Fibroblast of lung (primary cell): ENCODE measurements at regions not wholly inside any gene's neighbourhood (a gene's known extent, or its start where the extent isn't known, plus 50 kb on each side); places are given as distances from the start of the nearest gene placed in this dataset.

ENCODE experiments used
- CTCF ChIP-seq, 2 donors: IDR thresholded peaks in 1 of 2; conservative IDR thresholded peaks in 1 of 2; 1 replicate in 1 of 2; 2 replicates in 1 of 2; pipeline ENCODE4 v1.5.1; 2011 to 2012; ENCODE audit warnings: low read length in 2 of 2, control low read depth in 1 of 2, inconsistent platforms in 1 of 2, low read depth in 1 of 2, mild to moderate bottlenecking in 1 of 2
- EZH2 ChIP-seq: IDR thresholded peaks from 2 replicates; pipeline ENCODE4 v1.5.1; 2012; ENCODE audit warnings: low read length, control low read depth, mild to moderate bottlenecking; ENCODE audit errors: missing control alignments

GRCh38 chr11:121904148-121904547 is 211.9 kb downstream of the BLID start:
- TF ChIP-seq CTCF (conservative IDR thresholded peaks at IDR 0.05 in 1 of 2, IDR thresholded peaks at IDR 0.05 in 1 of 2; ENCODE audit: low read depth in 1 of 2, low read length in 2 of 2) (no peak), EZH2 (no peak)
